Type B pancreatic cell (in vitro differentiated cells): ENCODE measurements at regions not wholly inside any gene's neighbourhood (a gene's known extent, or its start where the extent isn't known, plus 50 kb on each side); places are given as distances from the start of the nearest gene placed in this dataset.
"Not testable (repeated sequence)": the region's sequence is repeated elsewhere in the genome, so short reads cannot be mapped to it uniquely, and the experiment has no call there.

Experiments
- DNase-seq: peaks from one replicate; pipeline ENCODE4 v3.0.0; 2021; ENCODE audit warnings: mixed read lengths; ENCODE audit not compliant: unreplicated experiment; ENCODE audit errors: extremely low spot score
- H3K27ac Mint-ChIP-seq: 2 replicates; pipeline ENCODE4 v1.8.0; 2021; ENCODE audit warnings: mild to moderate bottlenecking, mixed read lengths
- H3K27me3 Mint-ChIP-seq: 2 replicates; pipeline ENCODE4 v1.8.0; 2021; ENCODE audit warnings: mixed read lengths
- H3K36me3 Mint-ChIP-seq: 2 replicates; pipeline ENCODE4 v1.8.0; 2021; ENCODE audit warnings: mixed read lengths
- H3K4me1 Mint-ChIP-seq: one replicate; pipeline ENCODE4 v1.8.0; 2021; ENCODE audit warnings: mixed read lengths; ENCODE audit not compliant: unreplicated experiment
- H3K4me3 Mint-ChIP-seq: 2 replicates; pipeline ENCODE4 v1.8.0; 2021; ENCODE audit warnings: mild to moderate bottlenecking, mixed read lengths
- H3K9me3 Mint-ChIP-seq: 2 replicates; pipeline ENCODE4 v1.8.0; 2021; ENCODE audit warnings: mixed read lengths
- CTCF ChIP-seq: fragments of 200-600 bp; sonication (generic); conservative IDR thresholded peaks from 2 replicates; pipeline ENCODE4 v1.5.0; 2021; ENCODE audit warnings: antibody characterized with exemption, mild to moderate bottlenecking

GRCh38 chr12:113535100-113535499, 63.4 kb upstream of the LHX5 start:
- no peak overlapping the region for H3K4me3 Mint-ChIP-seq
- TF ChIP-seq CTCF: no peak
- H3K36me3 Mint-ChIP-seq: no peaks in the 10 kb centered on the region
- peaks cover 83% of the 10 kb centered on the region for H3K27me3 Mint-ChIP-seq
- no peak overlapping the region for H3K27ac Mint-ChIP-seq
- peaks cover 7% of the 10 kb centered on the region for H3K9me3 Mint-ChIP-seq
- no peak for DNase-seq
- no peaks in the 10 kb centered on the region for H3K4me1 Mint-ChIP-seq

GRCh38 chr12:113534555-113534954, 62.9 kb upstream of the LHX5 start:
- no peaks in the 10 kb centered on the region for H3K4me1 Mint-ChIP-seq
- H3K9me3 Mint-ChIP-seq: peaks cover 7% of the 10 kb centered on the region
- TF ChIP-seq CTCF: no peak
- no peaks in the 10 kb centered on the region for H3K36me3 Mint-ChIP-seq
- H3K4me3 Mint-ChIP-seq: no peak overlapping the region
- peaks cover 80% of the 10 kb centered on the region for H3K27me3 Mint-ChIP-seq
- no peak overlapping the region for H3K27ac Mint-ChIP-seq
- no peak for DNase-seq

DNA sequence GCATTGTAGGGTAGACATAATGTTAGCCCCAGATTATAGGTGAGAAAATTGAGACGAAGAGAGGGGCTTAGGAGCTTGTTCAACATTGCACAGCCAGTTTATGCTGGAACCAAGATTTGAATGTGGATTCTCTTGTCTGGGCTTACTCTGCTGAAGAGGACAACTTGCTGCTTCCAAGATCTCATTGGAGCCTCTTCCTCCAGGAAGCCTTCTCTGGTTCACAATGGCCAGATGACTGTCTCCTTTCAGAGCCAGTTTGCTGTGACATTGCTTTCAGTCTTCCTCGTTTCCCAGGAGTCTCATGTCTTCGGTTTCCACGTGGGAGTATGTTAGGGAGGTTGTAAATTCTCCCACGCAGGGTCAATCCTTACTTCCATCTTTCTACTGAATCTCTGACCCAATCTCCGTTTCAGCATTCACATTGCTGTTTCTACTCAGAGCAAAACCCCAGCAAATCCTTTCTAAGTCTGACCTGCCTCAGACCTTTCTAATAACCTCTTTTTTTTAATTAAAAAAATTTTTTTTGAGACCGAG, 62.2 kb upstream of the LHX5 start:
- no peak for TF ChIP-seq CTCF
- H3K4me1 Mint-ChIP-seq: no peaks in the 10 kb centered on the region
- no peaks in the 10 kb centered on the region for H3K36me3 Mint-ChIP-seq
- no peak overlapping the region for H3K4me3 Mint-ChIP-seq
- H3K27ac Mint-ChIP-seq: no peak overlapping the region
- peaks cover 7% of the 10 kb centered on the region for H3K9me3 Mint-ChIP-seq
- H3K27me3 Mint-ChIP-seq: peaks cover 82% of the 10 kb centered on the region
- DNase-seq: no peak

DNA sequence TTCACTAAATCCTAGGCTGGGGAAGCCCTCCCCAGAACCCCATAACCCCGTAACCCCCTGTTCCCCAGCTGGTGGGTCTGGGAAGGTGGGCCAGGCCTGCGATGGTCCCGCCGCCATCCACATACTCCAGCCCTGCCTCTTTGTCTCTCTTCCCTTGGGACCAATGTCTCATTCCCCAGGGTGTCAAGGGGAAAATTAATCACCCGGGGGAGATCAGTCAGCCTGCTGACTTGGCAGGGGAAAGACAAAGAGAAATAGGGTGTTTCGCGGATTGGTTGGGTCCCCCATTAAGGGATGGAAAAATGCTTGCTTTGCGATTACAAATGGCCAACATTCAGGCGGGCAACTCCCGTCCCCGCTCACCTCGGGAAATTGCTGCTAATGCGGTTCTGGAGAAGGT, 60.6 kb upstream of the LHX5 start:
- no peaks in the 10 kb centered on the region for H3K4me1 Mint-ChIP-seq
- H3K4me3 Mint-ChIP-seq: no peak overlapping the region
- peaks cover 3% of the 10 kb centered on the region for H3K9me3 Mint-ChIP-seq
- TF ChIP-seq CTCF: no peak
- no peak for DNase-seq
- no peak overlapping the region for H3K27ac Mint-ChIP-seq
- peaks cover 82% of the 10 kb centered on the region for H3K27me3 Mint-ChIP-seq
- no peaks in the 10 kb centered on the region for H3K36me3 Mint-ChIP-seq

GRCh38 chr12:113531073-113531472, 59.4 kb upstream of the LHX5 start:
- H3K4me3 Mint-ChIP-seq, DNase-seq, H3K36me3 Mint-ChIP-seq, H3K4me1 Mint-ChIP-seq, H3K27ac Mint-ChIP-seq, H3K9me3 Mint-ChIP-seq: not testable (repeated sequence)
- peaks cover 81% of the 10 kb centered on the region for H3K27me3 Mint-ChIP-seq

DNA sequence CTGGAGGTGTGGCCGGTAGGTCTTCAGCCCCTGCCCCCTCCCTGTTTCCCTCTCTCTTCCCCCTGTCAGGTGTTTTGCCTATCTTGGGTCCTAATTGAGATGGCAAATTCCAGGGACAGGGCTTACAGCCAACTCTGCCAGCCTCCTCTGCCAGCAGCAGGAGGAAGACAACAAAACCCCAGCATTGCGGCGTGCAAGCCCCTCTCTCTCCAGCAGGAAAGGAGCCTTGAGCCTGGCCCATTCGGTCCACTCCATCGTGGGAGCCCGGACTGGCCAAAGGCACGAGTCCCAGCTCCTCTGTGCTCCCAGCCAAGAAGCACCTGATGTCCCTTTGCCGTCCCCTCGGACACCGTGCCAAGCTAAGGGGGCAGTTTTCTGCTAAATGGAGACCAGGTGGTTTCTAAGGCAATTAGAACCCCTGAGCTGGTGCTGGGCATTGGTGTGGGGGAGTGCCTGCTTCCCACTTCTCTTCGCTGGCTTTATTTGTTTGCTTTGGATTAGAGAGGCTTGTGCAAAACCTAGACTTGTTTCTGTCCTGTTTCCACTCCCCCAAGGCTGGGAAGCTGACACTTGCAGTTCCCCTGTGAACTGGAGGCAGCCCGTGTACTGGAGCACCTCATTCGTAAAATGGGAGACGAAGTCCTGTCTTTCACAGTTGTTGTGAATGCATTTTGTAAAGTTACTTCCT, 57.1 kb upstream of the LHX5 start:
- Mint-ChIP-seq H3K27me3 (peaks cover 75% of the 10 kb centered on the region), H3K27ac (no peak overlapping the region), H3K9me3 (no peaks in the 10 kb centered on the region), H3K4me1 (no peaks in the 10 kb centered on the region), H3K36me3 (no peaks in the 10 kb centered on the region), H3K4me3 (no peak overlapping the region)
- no peak for DNase-seq
- TF ChIP-seq CTCF: no peak
